ENCODE measurements at regions not wholly inside any gene's neighbourhood (a gene's known extent, or its start where the extent isn't known, plus 50 kb on each side); places are given as distances from the start of the nearest gene placed in this dataset.

DNA sequence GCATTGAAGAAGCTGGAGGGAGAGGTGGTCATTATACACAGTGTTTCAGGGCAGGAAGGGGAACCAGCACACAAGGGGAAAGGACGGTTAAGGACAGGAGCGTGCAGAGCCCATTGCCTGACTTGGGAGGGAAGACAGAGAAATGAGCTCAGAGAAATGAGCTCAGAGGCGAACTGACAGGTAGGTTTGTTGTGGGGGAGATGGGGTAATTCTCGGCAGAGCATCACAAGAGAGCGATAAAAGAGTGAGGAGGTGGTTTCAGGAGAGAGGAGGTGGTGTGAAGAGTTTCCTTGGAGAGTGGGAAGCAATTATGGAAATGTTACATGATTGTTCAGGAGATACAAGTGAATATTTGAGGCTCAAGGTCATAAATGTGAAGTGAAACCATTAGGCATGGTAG is 61.0 kb downstream of the MRGPRX1 start:
- Histone ChIP-seq H3K79me2 (ENCODE audit: control insufficient read depth, low read length) (no peaks in the 10 kb centered on the region), H3K4me3 (ENCODE audit: low read length) (no peak overlapping the region), H3K4me2 (ENCODE audit: low read length) (no peak overlapping the region), H3F3A (ENCODE audit: control insufficient read depth, insufficient read depth) (no peaks in the 10 kb centered on the region), H3K27me3 (ENCODE audit: control insufficient read depth, low read length) (peaks cover 9% of the 10 kb centered on the region), H3K27ac (ENCODE audit: low read depth, low read length) (no peak overlapping the region), H3K4me1 (ENCODE audit: control insufficient read depth, low read length) (no peaks in the 10 kb centered on the region), H3K9me3 (ENCODE audit: control insufficient read depth, insufficient read depth, low read length) (no peaks in the 10 kb centered on the region), H4K20me1 (ENCODE audit: control insufficient read depth, insufficient read depth, low read depth, low read length) (no peaks in the 10 kb centered on the region), H3K9me2 (replicated peaks; ENCODE audit: control insufficient read depth, low read length) (no peaks in the 10 kb centered on the region), H3K36me3 (ENCODE audit: control insufficient read depth, low read length) (no peaks in the 10 kb centered on the region)
- TF ChIP-seq, protein P1, sequence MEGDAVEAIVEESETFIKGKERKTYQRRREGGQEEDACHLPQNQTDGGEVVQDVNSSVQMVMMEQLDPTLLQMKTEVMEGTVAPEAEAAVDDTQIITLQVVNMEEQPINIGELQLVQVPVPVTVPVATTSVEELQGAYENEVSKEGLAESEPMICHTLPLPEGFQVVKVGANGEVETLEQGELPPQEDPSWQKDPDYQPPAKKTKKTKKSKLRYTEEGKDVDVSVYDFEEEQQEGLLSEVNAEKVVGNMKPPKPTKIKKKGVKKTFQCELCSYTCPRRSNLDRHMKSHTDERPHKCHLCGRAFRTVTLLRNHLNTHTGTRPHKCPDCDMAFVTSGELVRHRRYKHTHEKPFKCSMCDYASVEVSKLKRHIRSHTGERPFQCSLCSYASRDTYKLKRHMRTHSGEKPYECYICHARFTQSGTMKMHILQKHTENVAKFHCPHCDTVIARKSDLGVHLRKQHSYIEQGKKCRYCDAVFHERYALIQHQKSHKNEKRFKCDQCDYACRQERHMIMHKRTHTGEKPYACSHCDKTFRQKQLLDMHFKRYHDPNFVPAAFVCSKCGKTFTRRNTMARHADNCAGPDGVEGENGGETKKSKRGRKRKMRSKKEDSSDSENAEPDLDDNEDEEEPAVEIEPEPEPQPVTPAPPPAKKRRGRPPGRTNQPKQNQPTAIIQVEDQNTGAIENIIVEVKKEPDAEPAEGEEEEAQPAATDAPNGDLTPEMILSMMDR (IDR thresholded peaks at IDR 0.05; ENCODE audit: low read depth, low read length, poor library complexity, severe bottlenecking) = no peak
- no peak for TF ChIP-seq EZH2phosphoT487 (IDR thresholded peaks at IDR 0.05; ENCODE audit: borderline replicate concordance, low read length)

DNA sequence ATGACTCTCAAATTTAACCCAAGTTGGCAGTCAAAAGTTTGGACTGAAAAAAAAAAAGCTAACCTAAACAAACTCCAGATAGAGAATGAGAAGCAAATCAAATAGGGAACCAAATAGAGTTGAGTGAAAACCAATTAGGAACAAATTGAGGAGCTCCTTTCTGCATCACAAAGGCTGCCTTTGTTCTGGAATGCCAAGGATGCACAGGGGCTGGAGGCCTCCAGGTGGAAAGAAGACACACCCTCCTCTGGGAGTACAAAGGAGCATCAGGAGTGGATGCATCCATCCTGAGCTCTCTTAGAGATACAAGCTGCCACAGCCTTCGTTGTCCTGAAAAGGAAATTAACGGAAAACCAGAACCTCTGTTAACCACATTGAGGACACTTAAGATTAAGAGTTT is 73.3 kb downstream of the MRGPRX1 start:
- Histone ChIP-seq H3K4me3 (ENCODE audit: low read length) (no peak overlapping the region), H3K27me3 (ENCODE audit: control insufficient read depth, low read length) (no peaks in the 10 kb centered on the region), H3K9me2 (replicated peaks; ENCODE audit: control insufficient read depth, low read length) (no peaks in the 10 kb centered on the region), H3K4me2 (ENCODE audit: low read length) (no peak overlapping the region), H3K36me3 (ENCODE audit: control insufficient read depth, low read length) (no peaks in the 10 kb centered on the region), H3K9me3 (ENCODE audit: control insufficient read depth, insufficient read depth, low read length) (no peaks in the 10 kb centered on the region), H3K79me2 (ENCODE audit: control insufficient read depth, low read length) (no peaks in the 10 kb centered on the region), H3F3A (ENCODE audit: control insufficient read depth, insufficient read depth) (no peaks in the 10 kb centered on the region), H3K27ac (ENCODE audit: low read depth, low read length) (no peak overlapping the region), H3K4me1 (ENCODE audit: control insufficient read depth, low read length) (no peaks in the 10 kb centered on the region), H4K20me1 (ENCODE audit: control insufficient read depth, insufficient read depth, low read depth, low read length) (no peaks in the 10 kb centered on the region)
- no peak for TF ChIP-seq EZH2phosphoT487 (IDR thresholded peaks at IDR 0.05; ENCODE audit: borderline replicate concordance, low read length)
- TF ChIP-seq, protein P1 (IDR thresholded peaks at IDR 0.05; ENCODE audit: low read depth, low read length, poor library complexity, severe bottlenecking) = no peak

DNA sequence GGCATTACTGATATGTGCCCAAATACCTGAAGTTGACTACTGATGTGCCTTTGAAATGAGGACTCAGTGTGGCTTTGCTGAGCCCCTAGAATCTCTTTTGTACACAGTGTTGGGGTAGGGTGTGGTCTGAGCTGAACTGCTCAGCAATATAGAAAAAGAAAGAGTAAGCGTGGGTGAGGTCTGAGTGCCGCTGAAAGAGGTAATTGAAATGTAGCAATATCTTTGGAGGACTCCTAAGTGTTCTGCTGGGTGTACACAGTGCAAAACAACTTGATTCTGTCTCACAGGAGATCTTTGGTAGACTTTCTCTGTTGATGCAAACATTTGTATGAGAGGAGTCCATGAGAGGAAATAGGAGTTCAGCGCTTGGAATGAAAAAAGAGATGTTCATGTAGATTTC is 73.7 kb upstream of the PTPN5 start:
- peaks cover 2% of the 10 kb centered on the region; the same call in 1 of the 2 replicates for H3K27me3 ChIP-seq (ENCODE audit: control insufficient read depth, low read length)
- H3K36me3 ChIP-seq (ENCODE audit: control insufficient read depth, low read length) = no peaks in the 10 kb centered on the region
- H3K4me1 ChIP-seq (ENCODE audit: control insufficient read depth, low read length) = no peaks in the 10 kb centered on the region
- no peaks in the 10 kb centered on the region for H3K9me3 ChIP-seq (ENCODE audit: control insufficient read depth, insufficient read depth, low read length)
- H3K4me2 ChIP-seq (ENCODE audit: low read length) = no peak overlapping the region
- no peak overlapping the region for H3K27ac ChIP-seq (ENCODE audit: low read depth, low read length)
- TF ChIP-seq, protein P1 (IDR thresholded peaks at IDR 0.05; ENCODE audit: low read depth, low read length, poor library complexity, severe bottlenecking) = no peak
- no peak for TF ChIP-seq EZH2phosphoT487 (IDR thresholded peaks at IDR 0.05; ENCODE audit: borderline replicate concordance, low read length)
- no peaks in the 10 kb centered on the region for H3F3A ChIP-seq (ENCODE audit: control insufficient read depth, insufficient read depth)
- H3K4me3 ChIP-seq (ENCODE audit: low read length) = no peak overlapping the region
- H4K20me1 ChIP-seq (ENCODE audit: control insufficient read depth, insufficient read depth, low read depth, low read length) = no peaks in the 10 kb centered on the region
- H3K9me2 ChIP-seq (replicated peaks; ENCODE audit: control insufficient read depth, low read length) = no peaks in the 10 kb centered on the region
- no peaks in the 10 kb centered on the region for H3K79me2 ChIP-seq (ENCODE audit: control insufficient read depth, low read length)

Measured in DOHH2 (cell line).